OCI-LY3 (cell line): ENCODE measurements at regions not wholly inside any gene's neighbourhood (a gene's known extent, or its start where the extent isn't known, plus 50 kb on each side); places are given as distances from the start of the nearest gene placed in this dataset.

Source experiments
- EZH2phosphoT487 ChIP-seq: fragments of 200-600 bp; shearing (Covaris generic); IDR thresholded peaks from 2 replicates; pipeline ENCODE4 v1.6.1; 2018; ENCODE audit warnings: antibody characterized with exemption, mixed run types, low read depth
- TF ChIP-seq, protein P1 (sequence below): fragments of 200-600, 300-600 bp; sonication (generic); IDR thresholded peaks from 2 replicates; pipeline ENCODE4 v1.5.1; 2014; ENCODE audit warnings: antibody characterized with exemption, low read length, low read depth

DNA sequence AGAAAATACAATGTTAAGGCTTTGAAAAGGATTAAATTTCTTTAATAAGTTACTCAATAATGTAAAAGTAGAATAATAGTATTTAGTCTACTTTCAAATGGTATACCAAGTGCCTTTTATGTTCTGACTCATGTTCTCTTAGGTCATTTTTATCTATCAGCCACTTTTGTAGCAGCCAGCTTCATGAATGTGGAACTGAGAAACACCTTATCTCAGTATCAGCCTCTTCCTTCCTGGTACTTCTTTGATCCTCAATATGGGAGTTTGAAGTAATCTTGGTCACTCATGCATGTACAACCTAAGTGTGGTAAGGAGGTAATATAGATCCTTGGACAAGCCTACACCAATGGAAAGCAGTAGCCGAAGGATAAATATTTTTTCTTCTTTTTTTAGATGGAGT lies 180.4 kb upstream of the NRXN1 start:
- TF ChIP-seq, protein P1, sequence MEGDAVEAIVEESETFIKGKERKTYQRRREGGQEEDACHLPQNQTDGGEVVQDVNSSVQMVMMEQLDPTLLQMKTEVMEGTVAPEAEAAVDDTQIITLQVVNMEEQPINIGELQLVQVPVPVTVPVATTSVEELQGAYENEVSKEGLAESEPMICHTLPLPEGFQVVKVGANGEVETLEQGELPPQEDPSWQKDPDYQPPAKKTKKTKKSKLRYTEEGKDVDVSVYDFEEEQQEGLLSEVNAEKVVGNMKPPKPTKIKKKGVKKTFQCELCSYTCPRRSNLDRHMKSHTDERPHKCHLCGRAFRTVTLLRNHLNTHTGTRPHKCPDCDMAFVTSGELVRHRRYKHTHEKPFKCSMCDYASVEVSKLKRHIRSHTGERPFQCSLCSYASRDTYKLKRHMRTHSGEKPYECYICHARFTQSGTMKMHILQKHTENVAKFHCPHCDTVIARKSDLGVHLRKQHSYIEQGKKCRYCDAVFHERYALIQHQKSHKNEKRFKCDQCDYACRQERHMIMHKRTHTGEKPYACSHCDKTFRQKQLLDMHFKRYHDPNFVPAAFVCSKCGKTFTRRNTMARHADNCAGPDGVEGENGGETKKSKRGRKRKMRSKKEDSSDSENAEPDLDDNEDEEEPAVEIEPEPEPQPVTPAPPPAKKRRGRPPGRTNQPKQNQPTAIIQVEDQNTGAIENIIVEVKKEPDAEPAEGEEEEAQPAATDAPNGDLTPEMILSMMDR: no peak
- no peak for TF ChIP-seq EZH2phosphoT487
